SKM-1 treated with dmso at 0.1 percent for 144 hours (cell line): ENCODE measurements at regions not wholly inside any gene's neighbourhood (a gene's known extent, or its start where the extent isn't known, plus 50 kb on each side); places are given as distances from the start of the nearest gene placed in this dataset.
A peak's percentile ranks its signal among the peaks of the same experiment; 100 is the strongest.
"Not testable (repeated sequence)": the region's sequence is repeated elsewhere in the genome, so short reads cannot be mapped to it uniquely, and the experiment has no call there.

ENCODE experiments used
- DNase-seq: peaks from one replicate; lab custom pipeline; 2025; ENCODE audit not compliant: unreplicated experiment; lab: John Stamatoyannopoulos, UW

GRCh38 chr18:8989017-8989416 lies 113.5 kb upstream of the NDUFV2 start:
- peak; percentile 37 for DNase-seq

- DNase-seq, result no peak
Observed at GRCh38 chr18:8989855-8990254, 112.6 kb upstream of the NDUFV2 start.

- no peak for DNase-seq
Observed at GRCh38 chr18:8990276-8991031, 112.0 kb upstream of the NDUFV2 start.

- no peak for DNase-seq
Observed at GRCh38 chr18:8991155-8991554, 111.3 kb upstream of the NDUFV2 start.

GRCh38 chr18:8992500-8992899 lies 110.0 kb upstream of the NDUFV2 start:
- not testable (repeated sequence) for DNase-seq

- no peak for DNase-seq
Observed at GRCh38 chr18:8994603-8995002, 107.9 kb upstream of the NDUFV2 start.

GRCh38 chr18:8995096-8995495 lies 107.4 kb upstream of the NDUFV2 start:
- no peak for DNase-seq

GRCh38 chr18:8996771-8997432 lies 105.6 kb upstream of the NDUFV2 start:
- DNase-seq, result peak; percentile 66

GRCh38 chr18:8997634-8998033 lies 104.9 kb upstream of the NDUFV2 start:
- no peak for DNase-seq

- DNase-seq, result no peak
Observed at GRCh38 chr18:8998481-8999217, 103.8 kb upstream of the NDUFV2 start.

GRCh38 chr18:8999872-9000271 lies 102.6 kb upstream of the NDUFV2 start:
- no peak for DNase-seq

GRCh38 chr18:9000733-9001132 lies 101.8 kb upstream of the NDUFV2 start:
- no peak for DNase-seq

- no peak for DNase-seq
Observed at GRCh38 chr18:9001209-9001608, 101.3 kb upstream of the NDUFV2 start.

GRCh38 chr18:9003406-9004100 lies 98.9 kb upstream of the NDUFV2 start:
- no peak for DNase-seq

GRCh38 chr18:9004308-9004707 lies 98.2 kb upstream of the NDUFV2 start:
- not testable (repeated sequence) for DNase-seq

GRCh38 chr18:9007700-9008099 lies 94.8 kb upstream of the NDUFV2 start:
- not testable (repeated sequence) for DNase-seq

GRCh38 chr18:9008200-9008708 lies 94.2 kb upstream of the NDUFV2 start:
- DNase-seq, result no peak

GRCh38 chr18:9008709-9009635 lies 93.5 kb upstream of the NDUFV2 start:
- DNase-seq, result no peak

- no peak for DNase-seq
Observed at GRCh38 chr18:9009703-9010488, 92.6 kb upstream of the NDUFV2 start.
